LHCN-M2 (cell line): ENCODE measurements at regions not wholly inside any gene's neighbourhood (a gene's known extent, or its start where the extent isn't known, plus 50 kb on each side); places are given as distances from the start of the nearest gene placed in this dataset.

ENCODE experiments used
- DNase-seq: peaks from one replicate; pipeline ENCODE4 v3.0.0-alpha.2; 2012; ENCODE audit warnings: low read depth

DNA sequence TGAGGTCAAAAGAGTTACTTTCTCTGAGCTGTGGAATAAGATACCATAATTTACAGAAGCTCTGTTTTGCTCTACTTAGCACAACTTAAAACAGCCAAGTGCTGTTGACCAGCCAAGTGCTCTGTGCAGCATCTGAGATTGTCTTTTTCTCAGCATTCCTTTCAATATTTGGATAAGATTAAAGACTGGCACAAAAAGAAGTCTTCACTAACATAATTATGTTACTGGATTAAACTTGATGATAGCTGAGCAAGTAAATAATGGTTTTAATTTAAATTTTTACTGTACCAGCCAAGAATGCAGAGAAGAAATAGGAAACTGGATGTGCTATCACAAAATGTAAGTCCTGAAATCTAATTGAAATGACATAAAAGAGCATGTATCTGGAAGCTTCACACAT is 60.4 kb downstream of the NPY2R start:
- no peak for DNase-seq

DNA sequence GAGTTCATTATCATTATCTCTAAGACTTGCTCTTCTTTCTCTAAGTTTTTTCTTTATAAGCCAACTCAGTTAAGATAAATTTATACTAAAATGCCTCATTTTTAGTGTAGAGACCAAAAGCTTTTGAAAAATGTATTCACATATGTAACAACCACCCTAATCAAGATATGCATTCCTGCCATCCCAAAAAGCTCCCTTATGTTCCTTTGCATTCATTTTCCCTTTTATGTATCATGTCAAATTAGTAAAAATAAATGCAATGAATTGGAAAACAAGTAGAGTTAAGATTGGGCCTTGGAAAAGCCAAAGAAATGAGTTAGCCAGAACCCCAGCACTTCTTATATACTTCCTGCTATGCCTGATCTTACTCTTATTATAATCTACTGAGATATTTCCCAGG is 62.2 kb downstream of the NPY2R start:
- no peak for DNase-seq

DNA sequence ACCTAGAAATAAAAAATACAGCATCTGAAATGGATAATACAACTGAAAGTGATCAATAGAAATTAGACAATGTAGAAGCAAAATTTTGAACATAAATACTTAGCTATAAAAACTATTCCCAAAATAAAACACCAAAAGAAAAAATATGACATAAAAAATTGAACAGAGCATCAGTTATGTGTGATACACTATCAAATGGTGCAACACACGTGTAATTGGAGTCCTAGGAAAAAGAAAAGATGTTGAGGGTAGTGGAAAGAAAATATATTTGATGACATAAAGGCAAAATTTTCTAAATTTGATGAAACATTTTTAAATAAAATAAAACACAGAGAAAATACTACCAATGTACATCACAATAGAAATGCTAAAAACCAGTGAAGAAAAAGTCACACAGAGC is 63.1 kb downstream of the NPY2R start:
- peak; percentile 1 for DNase-seq

DNA sequence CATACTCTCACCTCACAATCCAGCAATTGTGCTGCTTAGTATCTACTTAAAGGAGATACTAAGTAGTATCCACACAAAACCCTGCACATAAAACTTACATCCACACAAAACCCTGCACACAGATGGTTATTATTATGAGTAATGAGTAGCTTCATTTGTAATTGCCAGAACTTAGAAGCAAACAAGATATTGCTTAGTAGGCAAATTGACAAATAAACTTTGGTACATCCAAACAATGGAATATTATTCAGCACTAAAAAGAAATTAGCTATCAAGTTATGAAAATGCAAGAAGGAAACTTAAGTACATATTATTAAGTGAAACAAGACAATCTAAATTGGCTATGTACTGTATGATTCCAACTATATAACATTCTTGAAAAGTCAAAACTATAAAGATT is 80.6 kb downstream of the NPY2R start:
- no peak for DNase-seq
